Ramos (cell line): ENCODE measurements at regions not wholly inside any gene's neighbourhood (a gene's known extent, or its start where the extent isn't known, plus 50 kb on each side); places are given as distances from the start of the nearest gene placed in this dataset.
"Not testable (repeated sequence)": the region's sequence is repeated elsewhere in the genome, so short reads cannot be mapped to it uniquely, and the experiment has no call there.

ENCODE experiments used
- in situ Hi-C: fragments of 300-500 bp; cut with MboI; formaldehyde crosslinking; loops from one replicate; pipeline ENCODE4 v1.14.3; 2022; ENCODE audit warnings: low sequenced_read_pairs; ENCODE audit not compliant: unreplicated experiment

DNA sequence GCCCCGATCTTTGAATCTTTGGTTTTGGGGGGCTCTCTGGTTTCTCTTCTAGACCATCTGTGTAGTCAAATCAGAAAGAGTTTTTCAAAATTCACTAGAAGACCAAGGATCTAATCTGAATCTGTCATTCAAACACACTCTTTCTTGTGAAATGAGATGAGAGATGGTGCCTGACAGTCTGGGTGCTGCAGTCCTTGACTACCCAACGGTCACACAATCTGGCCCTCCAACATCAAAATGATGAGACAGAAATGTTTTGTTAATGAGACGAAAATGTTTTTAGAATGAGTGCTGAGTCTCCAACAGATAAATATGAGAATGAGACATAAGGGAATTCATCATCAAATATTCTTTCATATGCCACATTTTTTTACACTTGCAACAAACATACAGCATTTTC lies 695.7 kb upstream of the USP15 start:
- in situ Hi-C loops: no loop called here

- in situ Hi-C loops: no loop called here
Observed at GRCh38 chr12:61566183-61566582, 694.0 kb upstream of the USP15 start.

GRCh38 chr12:61574339-61574738 lies 685.9 kb upstream of the USP15 start:
- in situ Hi-C loops: no loop called here

GRCh38 chr12:61584943-61585342 lies 675.3 kb upstream of the USP15 start:
- in situ Hi-C loops: no loop called here

GRCh38 chr12:61590864-61591263 lies 669.3 kb upstream of the USP15 start:
- in situ Hi-C loops: not testable (repeated sequence)

DNA sequence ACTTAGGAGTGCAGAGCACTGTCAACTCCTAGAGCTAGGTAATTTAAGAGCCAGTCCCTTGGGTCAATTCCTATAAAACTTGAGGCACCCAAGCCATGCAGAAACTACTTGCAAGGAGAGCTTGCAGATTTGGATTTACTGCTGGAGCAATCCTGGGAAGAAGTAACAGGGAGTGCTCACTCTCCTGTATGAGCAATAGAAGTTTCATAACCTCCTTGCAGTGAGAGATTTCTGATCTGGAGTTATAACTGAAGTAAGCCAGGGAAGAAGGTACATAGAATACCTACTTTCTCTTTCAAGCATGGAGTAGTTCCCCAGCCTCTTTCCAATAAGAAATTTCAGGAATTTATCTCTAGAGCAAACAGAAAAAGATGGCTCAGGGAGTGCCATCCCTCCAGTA lies 650.1 kb upstream of the USP15 start:
- in situ Hi-C loops: no loop called here

- in situ Hi-C loops: no loop called here
Observed at GRCh38 chr12:61629702-61630101, 630.5 kb upstream of the USP15 start.

GRCh38 chr12:61646639-61647038 lies 613.6 kb upstream of the USP15 start:
- in situ Hi-C loops: no loop called here

GRCh38 chr12:61647566-61647965 lies 612.6 kb upstream of the USP15 start:
- in situ Hi-C loops: no loop called here

GRCh38 chr12:61652265-61652664 lies 607.9 kb upstream of the USP15 start:
- in situ Hi-C loops: no loop called here

DNA sequence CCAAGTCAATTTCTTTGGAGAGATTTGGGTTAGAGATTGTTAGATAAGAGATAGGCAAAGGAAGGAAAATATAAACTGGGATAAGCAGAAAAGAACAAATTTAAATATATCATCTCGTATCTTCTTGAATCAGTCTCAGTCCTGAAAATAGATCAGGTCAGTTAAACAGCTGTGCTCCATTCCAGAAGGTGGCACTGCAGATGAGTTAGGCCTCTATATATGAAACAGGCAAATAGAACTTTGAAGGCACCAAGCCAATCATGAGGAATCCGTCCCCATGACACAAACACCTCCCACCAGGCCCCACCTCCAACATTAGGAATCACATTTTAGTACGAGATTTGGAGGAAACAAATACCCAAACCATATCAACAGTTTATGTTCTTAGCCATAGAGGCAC lies 605.5 kb upstream of the USP15 start:
- in situ Hi-C loops: no loop called here

- in situ Hi-C loops: no loop called here
Observed at GRCh38 chr12:61655241-61655640, 605.0 kb upstream of the USP15 start.

DNA sequence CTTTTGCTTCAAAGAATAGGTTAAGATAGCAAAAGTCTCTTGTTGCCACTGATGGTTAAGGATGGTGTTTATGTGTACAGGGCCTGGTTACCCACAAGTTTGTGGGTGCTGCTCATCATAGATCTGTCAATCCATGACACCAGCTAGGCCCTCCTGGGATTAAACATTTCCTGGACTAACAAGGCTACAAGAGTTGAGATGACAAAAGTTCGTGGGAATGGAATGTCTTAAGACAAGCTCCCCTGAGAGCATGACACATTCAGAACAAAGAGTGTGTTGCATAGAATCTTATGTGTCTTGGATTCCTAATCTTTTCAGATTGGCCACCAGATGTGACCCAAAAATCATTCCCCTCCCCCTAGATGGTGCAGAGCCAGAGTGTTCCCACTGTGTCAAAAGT lies 592.5 kb upstream of the USP15 start:
- in situ Hi-C loops: no loop called here

DNA sequence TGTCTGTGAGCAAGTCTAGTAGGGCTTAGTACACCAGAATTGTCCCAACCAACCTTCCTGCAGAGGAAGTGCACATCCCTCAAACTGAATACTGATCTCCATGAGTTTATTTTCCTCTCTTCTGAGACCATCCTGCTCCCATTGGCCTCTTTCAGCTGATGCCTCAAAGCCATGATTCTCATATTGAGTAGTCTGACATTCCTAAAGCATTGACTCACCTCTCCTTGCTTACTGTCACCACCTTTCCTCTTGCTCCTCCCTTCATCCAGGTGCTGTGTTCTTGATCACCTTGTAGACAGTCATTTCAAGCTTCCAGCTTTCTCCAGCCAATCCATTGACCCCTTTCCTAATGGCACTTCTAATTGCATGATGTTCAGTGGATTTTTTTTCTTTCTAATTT lies 583.7 kb upstream of the USP15 start:
- in situ Hi-C loops: no loop called here

DNA sequence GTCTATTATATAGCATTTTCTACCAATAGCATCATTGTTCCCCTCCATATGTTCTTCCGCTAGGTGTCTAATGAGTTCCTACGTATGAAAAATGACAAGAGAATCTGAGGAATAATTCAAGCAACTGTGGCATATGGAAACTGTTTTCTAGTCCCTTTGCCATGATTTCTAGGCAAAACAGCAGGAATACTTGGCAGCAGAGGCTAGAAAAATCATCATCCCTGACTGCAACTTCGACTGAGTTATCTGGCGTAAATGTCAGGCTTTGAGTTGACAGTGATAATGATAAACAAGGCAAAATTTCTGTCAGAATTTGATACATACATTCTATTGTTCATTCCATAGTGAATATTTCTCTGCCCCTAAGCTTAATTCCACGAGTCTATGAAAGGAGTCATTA lies 572.8 kb upstream of the USP15 start:
- in situ Hi-C loops: no loop called here

DNA sequence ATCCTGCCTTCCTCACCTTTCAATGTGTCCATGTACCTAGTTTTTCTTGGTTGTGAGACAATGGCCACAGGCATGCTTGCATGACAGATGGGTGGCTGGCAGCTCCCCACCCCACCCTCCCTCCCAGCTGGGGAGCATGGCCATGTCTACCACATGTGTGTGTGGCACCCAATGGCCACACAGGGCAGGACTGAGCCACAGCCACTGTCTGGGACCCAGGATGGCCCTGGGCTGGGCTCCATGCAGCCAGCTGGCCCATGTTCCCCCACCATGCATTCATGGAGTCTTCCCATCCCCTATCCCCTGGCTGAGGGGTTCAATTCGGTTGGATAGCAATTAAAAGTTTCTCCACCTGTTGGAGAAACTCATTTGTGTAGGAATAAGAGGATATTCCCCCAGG lies 566.0 kb upstream of the USP15 start:
- in situ Hi-C loops: no loop called here

DNA sequence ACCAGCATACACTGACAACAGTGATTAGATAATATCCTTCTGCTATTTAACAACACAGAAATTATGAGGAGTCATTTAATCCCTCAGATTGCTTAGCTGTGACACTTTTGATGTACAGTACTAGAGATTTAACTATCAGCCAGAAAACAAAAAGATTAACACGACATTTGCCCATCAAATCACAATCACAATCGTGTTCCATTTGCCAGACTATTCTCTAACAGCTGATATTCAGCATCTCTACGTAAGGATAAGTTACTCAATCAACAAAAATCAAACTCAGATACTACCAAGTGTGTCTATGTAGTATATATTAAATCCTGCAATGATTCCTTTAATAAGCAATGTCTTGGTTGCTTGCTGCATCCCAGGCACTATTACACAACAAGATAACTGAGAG lies 558.7 kb upstream of the USP15 start:
- in situ Hi-C loops: no loop called here

DNA sequence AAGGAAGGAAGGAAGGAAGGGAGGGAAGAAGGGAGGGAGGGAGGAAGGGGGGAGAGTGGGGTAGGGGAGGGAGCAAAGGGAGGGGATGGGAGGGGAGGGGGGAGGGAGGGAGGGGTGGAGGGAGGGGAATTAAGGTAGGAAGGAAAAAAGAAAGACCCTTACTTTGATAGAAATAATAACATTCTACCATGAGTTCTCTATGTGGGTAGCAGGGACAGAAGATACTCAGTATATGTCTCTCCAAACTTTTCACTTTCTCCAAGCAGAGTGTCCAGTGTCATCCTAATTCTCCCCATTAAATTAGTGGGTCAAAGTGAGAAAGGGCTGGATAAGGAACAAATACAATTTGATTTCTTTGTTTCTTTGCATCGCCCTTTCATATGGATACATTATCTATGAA lies 553.4 kb upstream of the USP15 start:
- in situ Hi-C loops: no loop called here

DNA sequence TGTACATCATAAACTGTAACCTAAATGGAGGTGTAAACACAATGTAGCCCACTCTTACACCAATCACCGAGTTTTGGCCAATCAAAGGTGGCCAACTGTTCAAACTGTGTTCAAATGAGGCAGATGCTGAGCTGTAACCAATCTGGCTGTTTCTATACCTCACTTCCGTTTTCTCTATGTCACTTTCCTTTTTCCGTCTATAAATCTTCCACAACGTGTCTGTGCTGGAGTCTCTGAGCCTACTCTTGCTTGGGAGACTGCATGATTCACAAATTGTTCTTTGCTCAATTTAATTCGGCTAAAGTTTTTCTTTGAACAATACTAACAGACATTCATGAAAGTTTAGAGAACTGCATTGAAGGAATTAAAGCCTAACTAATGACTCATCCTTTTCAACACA lies 547.1 kb upstream of the USP15 start:
- in situ Hi-C loops: no loop called here

DNA sequence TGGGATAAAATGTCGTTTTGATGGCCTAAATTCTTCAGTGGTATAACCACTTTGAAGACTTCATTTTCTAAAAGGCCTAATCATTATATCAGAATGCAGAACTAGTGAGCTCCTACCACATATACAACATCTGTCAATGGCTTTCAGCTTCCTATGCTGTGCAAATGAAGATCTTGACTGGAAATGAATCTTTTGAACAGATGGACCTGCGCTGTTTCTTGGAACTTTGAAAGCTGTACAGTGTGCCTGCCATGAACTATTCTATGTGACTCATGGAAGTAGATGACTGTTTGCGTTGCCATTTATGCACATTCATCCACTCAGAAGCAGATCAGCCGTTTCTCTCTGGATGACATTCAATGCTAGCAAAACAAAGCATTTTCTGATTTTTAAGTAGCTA lies 542.2 kb upstream of the USP15 start:
- in situ Hi-C loops: no loop called here

DNA sequence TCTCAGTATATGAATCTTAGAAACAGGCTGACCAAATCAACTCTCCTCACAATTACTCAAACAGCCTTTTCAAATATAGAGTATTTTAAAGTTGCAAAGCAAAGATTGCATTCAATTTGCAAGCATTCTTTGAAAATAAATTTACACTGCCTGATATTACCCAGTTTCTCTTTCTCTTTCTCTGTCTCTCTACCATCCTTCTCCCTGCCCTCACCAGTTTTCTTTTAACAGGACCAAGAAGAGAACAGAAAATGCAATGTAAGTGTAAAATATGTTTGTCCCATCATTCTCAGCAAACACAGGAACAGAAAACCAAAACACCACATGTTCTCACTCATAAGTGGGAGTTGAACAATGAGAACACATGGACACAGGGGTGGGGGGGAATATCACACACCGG lies 520.3 kb upstream of the USP15 start:
- in situ Hi-C loops: no loop called here

DNA sequence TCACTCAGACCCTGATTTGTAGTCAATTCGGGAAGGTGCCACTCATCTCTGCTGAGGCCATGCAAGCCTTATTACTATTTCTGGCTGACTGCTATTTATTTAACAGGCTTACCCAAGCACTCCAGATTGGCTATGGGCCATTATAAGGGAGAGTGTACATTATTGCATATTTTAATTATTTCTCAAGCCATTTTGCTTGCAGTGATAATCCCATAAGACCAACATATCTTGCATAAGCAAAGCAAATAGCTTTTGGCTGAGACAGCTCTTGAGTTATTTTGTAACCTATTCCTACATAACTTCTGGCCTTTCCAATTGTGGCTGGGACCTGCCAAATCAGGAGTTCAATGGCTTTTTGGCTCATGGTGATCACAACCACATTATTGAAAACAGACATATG lies 509.6 kb upstream of the USP15 start:
- in situ Hi-C loops: no loop called here

GRCh38 chr12:61754214-61754613 lies 506.0 kb upstream of the USP15 start:
- in situ Hi-C loops: no loop called here
